GM21360 (cell line): ENCODE measurements at regions not wholly inside any gene's neighbourhood (a gene's known extent, or its start where the extent isn't known, plus 50 kb on each side); places are given as distances from the start of the nearest gene placed in this dataset.
"Not testable (repeated sequence)": the region's sequence is repeated elsewhere in the genome, so short reads cannot be mapped to it uniquely, and the experiment has no call there.

ENCODE experiments used
- ATAC-seq: cut with Tn5 transposase; IDR thresholded peaks from one replicate; pipeline ENCODE4 v1.9.1; 2021; ENCODE audit warnings: mild to moderate bottlenecking, moderate library complexity; ENCODE audit not compliant: unreplicated experiment

DNA sequence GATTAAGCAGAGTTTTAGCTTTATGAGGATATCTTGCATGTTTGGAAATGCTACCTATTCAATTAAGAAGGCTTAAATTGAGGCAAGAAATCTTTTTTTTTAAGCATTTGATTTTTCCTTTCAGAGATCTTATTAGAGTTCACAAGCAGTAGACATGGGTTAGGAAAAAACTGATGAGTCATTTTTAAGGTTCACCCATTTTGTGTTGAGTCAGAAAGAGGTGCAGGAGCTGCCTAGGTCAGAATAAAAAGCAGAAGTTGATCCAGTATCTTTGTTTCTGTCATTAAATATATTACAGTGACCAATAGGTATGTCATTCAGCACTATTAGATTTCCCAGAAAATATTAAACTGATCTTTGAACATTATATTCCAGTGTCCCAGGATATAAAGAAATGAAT is 306.8 kb downstream of the LMBRD1 start:
- ATAC-seq, result peak; percentile 52

DNA sequence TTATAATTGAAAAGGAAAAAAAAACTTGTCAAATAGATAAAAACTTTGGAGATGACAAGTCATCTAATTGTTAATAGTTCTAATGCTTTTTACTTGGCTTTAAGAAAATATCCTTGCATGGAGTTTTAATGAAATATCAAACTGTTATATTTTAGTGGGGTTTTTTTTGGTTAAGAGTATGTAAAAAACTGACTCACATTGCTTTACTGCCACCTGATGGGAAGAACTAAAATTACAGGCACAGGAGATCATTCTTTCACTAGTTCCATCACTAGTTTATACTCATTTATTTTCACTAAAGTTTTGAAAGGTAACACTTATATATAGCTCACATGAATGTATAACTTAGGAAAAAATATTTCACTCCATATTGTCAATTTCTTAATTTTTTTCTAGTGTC is 309.1 kb downstream of the LMBRD1 start:
- no peak for ATAC-seq

DNA sequence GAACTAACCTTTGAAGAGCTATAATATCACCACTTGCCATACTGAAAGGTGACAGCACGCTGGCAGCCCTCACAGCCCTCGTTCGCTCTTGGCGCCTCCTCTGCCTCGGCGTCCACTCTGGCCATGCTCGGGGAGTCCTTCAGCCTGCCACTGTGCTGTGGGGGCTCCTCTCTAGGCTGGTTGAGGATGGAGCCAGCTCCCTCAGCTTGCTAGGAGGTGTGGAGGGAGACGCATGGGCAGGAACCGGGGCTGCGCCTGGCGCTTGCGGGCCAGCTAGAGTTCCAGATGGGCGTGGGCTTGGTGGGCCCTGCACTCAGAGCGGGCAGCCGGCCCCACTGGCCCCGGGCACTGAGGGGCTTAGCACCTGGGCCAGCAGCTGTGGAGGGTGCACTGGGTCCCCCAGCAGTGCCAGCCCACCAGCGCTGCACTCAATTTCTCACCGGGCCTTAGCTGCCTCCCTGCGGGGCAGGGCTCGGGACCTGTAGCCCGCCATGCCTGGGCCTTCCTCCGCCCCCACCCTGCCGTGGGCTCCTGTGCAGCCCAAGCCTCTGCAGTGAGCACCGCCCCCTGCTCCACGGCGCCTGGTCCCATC is 329.7 kb downstream of the LMBRD1 start:
- ATAC-seq, result no peak

DNA sequence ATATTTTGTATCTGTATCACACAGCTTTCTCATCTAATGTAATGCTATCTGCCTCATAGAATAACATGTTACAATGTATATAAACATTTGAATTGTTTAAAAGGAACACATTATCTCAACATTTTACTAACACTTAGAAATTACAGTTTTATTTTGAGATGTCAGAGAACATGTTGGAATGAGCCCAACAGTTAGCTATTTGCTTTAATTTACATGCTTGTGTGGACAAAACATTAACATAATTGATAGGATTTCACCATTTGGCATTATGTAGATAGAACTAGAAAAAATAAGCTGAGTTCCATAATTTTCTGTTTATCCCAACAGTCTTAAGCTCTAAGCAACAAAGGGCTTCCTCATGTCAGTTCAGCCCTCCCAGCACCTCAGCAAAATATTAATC is 330.9 kb downstream of the LMBRD1 start:
- ATAC-seq, result no peak

DNA sequence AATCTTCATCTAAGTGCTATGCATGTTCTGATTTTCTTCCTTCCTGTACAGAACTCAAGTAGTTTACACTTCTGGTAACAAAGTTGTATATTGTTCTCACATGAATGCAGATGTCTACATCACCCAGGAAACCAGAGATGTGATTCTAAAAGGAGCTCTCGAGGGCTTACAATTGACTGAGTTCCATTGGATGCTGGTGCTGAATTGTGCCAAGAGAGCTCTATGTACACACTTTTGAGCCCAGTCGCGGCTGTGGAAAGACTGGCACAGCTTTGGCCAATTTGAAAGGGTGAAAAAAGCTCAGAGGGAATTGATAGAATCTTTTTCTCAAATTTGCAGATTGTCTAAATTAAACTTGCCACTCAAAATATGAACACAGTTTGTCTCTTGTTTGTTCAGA is 340.7 kb downstream of the LMBRD1 start:
- ATAC-seq, result no peak

DNA sequence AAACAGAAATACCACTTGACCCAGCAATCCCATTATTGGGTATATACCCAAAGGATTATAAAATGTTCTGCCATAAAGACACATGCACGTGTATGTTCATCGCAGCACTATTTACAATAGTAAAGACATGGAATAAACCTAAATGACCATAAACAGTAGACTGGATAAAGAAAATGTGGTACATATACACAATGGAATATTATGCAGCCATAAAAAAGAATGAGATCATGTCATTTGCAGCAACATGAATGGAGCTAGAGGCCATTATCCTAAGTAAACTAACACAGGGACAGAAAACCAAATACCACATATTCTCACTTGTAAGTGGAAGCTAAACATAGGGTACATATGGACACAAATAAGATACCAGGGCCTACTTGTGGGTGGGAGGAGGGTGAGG is 342.2 kb downstream of the LMBRD1 start:
- ATAC-seq, result not testable (repeated sequence)

DNA sequence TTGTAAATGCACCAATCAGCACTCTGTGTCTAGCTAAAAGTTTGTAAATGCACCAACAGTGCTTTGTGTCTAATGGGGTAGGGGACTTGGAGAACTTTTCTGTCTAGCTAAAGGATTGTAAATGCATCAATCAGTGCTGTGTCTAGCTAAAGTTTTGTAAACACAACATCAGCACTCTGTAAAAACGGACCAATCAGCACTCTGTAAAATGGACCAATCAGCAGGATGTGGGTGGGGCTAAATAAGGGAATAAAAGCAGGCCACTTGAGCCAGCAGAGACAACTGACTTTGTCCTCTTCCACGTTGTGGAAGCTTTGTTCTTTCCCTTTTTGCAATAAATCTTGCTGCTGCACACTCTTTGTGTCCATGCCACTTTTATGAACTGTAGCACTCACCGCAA is 346.3 kb downstream of the LMBRD1 start:
- not testable (repeated sequence) for ATAC-seq

DNA sequence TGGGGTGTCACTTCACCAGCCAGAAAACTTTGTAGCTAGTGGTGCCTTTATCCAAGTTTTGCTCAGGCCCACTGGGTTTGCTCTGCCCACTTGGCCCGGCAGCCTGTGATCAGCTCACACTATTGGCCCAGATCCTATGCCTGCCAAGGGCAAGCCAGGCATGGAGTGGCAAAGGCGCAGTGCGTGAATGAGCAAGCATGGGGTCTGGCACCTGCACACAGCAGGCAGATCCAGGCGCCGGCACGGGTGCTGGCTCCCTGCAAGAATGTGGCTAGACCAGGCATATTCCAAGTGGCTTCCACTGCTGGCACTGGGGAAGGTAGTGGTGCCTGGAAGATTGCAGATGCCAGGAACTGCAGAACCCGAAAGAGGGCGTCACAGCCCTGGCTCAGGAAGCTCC is 346.9 kb downstream of the LMBRD1 start:
- ATAC-seq, result no peak
